Fibroblast of lung (primary cell): ENCODE measurements at regions not wholly inside any gene's neighbourhood (a gene's known extent, or its start where the extent isn't known, plus 50 kb on each side); places are given as distances from the start of the nearest gene placed in this dataset.

Experiments
- CTCF ChIP-seq, 2 donors: IDR thresholded peaks in 1 of 2; conservative IDR thresholded peaks in 1 of 2; 1 replicate in 1 of 2; 2 replicates in 1 of 2; pipeline ENCODE4 v1.5.1; 2011 to 2012; ENCODE audit warnings: low read length in 2 of 2, control low read depth in 1 of 2, inconsistent platforms in 1 of 2, low read depth in 1 of 2, mild to moderate bottlenecking in 1 of 2
- EZH2 ChIP-seq: IDR thresholded peaks from 2 replicates; pipeline ENCODE4 v1.5.1; 2012; ENCODE audit warnings: low read length, control low read depth, mild to moderate bottlenecking; ENCODE audit errors: missing control alignments

- TF ChIP-seq CTCF (conservative IDR thresholded peaks at IDR 0.05 in 1 of 2, IDR thresholded peaks at IDR 0.05 in 1 of 2; ENCODE audit: low read depth in 1 of 2, low read length in 2 of 2) (no peak), EZH2 (no peak)
These were observed 345.1 kb upstream of the HS3ST1 start for GRCh38 chr4:11773798-11774197.
